Fibroblast of villous mesenchyme (primary cell): ENCODE measurements at regions not wholly inside any gene's neighbourhood (a gene's known extent, or its start where the extent isn't known, plus 50 kb on each side); places are given as distances from the start of the nearest gene placed in this dataset.

Experiments used
- DNase-seq: peaks from one replicate; pipeline ENCODE4 v3.0.0-alpha.2; 2010; ENCODE audit warnings: low read depth
- H3K4me3 ChIP-seq: 2 replicates; pipeline ENCODE4 v1.5.1; 2011; ENCODE audit warnings: low read depth, mild to moderate bottlenecking, low read length
- TF ChIP-seq, protein P1 (sequence below): IDR thresholded peaks from 2 replicates; pipeline ENCODE4 v1.5.1; 2012; ENCODE audit warnings: low read depth, mild to moderate bottlenecking, low read length; ENCODE audit not compliant: insufficient read depth

DNA sequence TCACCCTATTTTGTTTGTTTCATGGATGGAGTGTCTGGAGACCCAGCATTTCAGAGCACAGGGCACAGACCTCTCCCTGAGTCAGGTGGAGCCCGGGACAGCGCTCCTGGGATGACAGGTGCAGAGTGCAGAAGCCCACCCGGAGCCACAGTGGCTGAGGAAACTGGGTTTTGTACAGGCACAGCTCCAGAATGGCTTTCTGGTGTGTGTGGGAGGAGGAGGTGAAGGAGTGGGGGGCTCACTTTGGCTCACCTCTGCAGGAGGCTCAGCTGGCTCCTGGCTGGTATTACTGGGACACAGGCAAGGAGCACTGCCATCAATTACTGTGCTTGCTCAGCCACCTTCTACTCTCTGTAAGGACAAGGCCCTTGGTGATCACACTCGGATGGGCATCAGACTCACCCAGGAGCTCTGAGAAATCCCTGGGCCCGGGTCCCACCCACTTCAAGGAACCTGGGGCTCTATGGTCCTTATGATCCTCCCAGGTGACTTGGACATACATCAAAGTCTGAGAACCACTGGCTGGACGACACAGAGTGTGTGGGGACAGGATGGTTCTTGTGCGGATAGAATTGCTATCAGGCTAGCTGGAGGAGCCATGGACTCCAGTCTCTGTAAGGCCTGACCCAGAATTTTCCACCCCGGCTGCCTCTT, 221.1 kb upstream of the ZNF32 start:
- DNase-seq, result no peak
- H3K4me3 ChIP-seq, result no peak overlapping the region
- TF ChIP-seq, protein P1, sequence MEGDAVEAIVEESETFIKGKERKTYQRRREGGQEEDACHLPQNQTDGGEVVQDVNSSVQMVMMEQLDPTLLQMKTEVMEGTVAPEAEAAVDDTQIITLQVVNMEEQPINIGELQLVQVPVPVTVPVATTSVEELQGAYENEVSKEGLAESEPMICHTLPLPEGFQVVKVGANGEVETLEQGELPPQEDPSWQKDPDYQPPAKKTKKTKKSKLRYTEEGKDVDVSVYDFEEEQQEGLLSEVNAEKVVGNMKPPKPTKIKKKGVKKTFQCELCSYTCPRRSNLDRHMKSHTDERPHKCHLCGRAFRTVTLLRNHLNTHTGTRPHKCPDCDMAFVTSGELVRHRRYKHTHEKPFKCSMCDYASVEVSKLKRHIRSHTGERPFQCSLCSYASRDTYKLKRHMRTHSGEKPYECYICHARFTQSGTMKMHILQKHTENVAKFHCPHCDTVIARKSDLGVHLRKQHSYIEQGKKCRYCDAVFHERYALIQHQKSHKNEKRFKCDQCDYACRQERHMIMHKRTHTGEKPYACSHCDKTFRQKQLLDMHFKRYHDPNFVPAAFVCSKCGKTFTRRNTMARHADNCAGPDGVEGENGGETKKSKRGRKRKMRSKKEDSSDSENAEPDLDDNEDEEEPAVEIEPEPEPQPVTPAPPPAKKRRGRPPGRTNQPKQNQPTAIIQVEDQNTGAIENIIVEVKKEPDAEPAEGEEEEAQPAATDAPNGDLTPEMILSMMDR, result no peak

DNA sequence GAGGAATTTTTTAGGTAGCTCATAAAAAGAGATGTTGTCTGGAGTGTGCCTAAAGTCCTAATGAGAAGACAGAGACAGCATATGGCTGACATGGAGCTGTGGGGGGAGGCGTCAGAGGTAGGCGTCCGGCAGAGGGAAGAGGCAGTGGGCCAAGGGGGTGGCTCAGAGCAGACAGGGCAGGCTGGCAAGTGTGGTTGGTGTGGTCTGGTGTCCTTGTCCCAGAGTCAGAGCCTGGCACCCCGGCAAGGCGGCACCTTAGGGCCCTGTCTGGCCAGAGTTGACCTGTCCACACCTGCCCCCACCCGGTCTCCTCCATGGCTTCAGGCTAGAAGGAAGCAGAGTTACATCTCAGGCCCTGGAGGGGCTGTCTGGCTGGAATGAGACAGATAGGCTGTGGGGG, 220.3 kb upstream of the ZNF32 start:
- TF ChIP-seq, protein P1, result no peak
- H3K4me3 ChIP-seq, result no peak overlapping the region
- no peak for DNase-seq

DNA sequence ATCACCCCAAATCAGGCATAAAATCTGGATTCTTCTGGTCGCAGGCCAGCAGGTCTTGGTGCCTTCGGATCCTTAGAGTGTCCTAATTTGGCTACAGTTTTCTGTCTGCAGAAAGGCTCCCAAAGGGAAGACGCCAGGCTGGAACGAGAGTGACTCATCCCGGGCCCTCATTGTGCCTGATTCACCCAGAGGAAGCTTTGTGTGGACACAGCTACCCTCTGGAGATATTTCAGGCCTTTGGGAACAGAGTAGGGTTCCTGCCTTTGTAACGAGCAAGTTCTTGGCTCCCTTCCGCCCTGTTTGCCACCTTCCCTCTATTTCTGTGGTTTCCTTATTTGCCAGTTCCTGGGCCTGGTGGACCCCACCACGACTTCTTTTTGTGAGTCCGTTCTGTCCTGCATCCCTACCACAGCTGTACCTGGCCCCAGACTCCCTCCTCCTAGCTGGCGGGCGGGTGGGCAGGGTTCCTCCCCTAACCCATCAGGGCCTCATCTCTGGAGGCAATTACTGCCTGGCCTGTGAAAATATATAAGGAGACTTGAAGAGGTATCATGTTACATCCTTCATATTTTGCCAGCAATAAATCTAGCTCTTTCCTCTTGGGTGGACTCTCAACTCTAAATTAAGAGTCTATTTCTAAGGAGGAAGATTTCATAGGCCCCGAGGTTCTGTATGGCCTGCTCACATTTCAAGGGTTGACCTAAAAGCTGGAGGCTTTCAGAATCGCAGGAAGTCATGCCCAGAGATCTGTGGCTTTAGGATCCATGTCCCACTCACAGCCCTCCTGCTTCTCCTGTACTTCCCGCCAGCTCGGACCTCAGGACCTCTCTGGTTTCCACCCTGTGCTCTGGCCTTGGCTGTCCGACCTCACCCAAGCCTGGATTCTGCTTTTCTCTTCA, 219.2 kb upstream of the ZNF32 start:
- TF ChIP-seq, protein P1, result no peak
- DNase-seq, result peak; percentile 71
- no peak overlapping the region for H3K4me3 ChIP-seq

DNA sequence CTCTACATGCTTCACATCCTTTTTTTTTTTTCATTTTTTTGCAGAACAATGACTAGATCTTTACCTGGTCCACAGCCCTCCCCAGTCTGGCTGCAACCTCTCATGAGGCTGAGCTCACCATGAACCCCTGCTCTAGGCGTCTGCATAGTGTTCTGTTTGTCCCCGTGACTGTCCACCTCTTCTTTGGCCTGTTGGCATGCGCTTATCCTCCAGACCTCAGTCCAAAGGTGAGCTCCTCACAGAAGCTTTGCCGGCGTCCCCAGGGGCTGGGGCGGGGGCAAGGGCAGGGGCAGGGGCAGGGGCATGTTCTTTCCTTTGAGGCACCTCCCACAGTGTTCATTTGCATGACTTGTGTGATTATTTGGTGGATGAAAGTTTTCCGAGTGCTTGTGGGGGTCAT, 218.4 kb upstream of the ZNF32 start:
- TF ChIP-seq, protein P1, result no peak
- H3K4me3 ChIP-seq, result no peak overlapping the region
- DNase-seq, result no peak

DNA sequence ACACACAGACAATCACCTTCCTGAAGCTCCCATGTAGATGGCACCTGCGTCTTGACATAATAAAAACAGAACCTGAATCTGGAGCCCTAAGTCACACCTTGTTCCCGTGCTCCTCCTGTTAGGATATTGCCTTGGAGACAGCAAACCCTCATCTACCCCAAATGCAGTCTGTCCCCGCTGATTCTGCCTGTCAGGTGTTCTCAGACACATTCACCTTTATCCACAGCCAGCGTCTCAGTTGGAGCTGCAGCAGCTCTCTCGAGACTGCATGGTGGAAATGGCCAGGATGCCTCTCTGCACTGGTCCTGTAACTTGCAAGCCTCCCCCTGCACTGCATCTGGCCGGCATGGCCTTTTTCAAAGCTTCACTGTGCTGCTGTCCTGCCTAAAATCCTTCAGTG, 218.0 kb upstream of the ZNF32 start:
- TF ChIP-seq, protein P1, result no peak
- no peak for DNase-seq

DNA sequence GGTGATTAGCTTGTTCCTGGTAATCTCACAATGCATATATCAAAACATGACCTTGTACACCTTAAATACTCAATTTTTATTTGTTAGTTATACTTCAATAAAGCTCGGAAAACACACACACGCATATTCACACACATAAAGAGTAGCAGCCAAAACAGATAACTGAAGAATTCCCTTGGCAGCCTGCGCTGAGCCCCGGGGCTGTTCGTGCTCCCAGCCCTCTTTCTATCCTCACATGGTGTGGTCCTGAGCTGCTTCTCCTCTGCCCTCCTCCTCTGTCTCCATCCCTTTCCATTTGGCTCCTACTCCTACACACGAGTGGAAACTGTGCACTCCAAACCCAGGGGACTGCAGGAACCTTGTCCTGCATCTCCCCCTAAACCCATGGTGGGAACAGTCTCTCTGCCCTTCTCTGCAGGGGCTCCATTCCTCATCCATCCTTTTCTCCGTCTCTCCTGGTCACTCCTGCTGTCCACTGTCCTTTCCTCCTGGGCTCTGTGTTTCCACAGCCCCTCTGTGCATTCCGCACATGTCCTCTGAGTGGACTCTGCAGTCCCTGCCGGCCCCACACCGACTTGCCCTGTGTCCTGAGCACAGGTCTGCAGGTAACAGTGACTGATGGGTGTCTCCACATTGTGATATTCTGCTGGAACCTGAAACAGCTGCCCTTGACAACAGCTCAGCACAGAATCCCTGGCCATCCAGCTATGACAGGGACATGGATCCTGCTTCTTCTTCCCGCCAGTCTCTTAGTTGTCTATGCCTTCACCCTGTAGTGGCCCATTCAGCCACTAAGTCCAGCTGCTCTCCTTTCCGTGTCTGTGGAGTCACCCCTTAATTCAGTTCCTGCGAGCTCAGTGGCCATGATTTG, 216.8 kb upstream of the ZNF32 start:
- no peak overlapping the region for H3K4me3 ChIP-seq
- TF ChIP-seq, protein P1, result no peak
- peak; percentile 48 for DNase-seq

More for the DNA sequence above, 218.0 kb upstream of the ZNF32 start:
- no peak overlapping the region for H3K4me3 ChIP-seq
